ENCODE measurements at regions not wholly inside any gene's neighbourhood (a gene's known extent, or its start where the extent isn't known, plus 50 kb on each side); places are given as distances from the start of the nearest gene placed in this dataset.

GRCh38 chr20:6664574-6664973 lies 102.9 kb upstream of the BMP2 start:
- Histone ChIP-seq H3K9me2 (ENCODE audit: insufficient read depth) (no peaks in the 10 kb centered on the region), H3K4me1 (ENCODE audit: control insufficient read depth in 1 of 2, insufficient read depth in 2 of 2, low read length in 2 of 2) (no peaks in the 10 kb centered on the region), H3K79me2 (ENCODE audit: insufficient read depth, low read length) (no peaks in the 10 kb centered on the region), H3K4me3 (replicated peaks in 1 of 2; ENCODE audit: low read depth in 1 of 2, low read length in 2 of 2) (no peak overlapping the region), H2AFZ (ENCODE audit: low read depth, low read length, poor library complexity, severe bottlenecking) (no peak overlapping the region), H3K9ac (ENCODE audit: low read length) (no peak overlapping the region), H3K4me2 (ENCODE audit: low read length) (no peak overlapping the region), H3K27me3 (ENCODE audit: insufficient read depth, low read length) (no peaks in the 10 kb centered on the region), H3K9me3 (ENCODE audit: control insufficient read depth in 1 of 2, insufficient read depth in 1 of 2, low read depth in 1 of 2, low read length in 2 of 2) (peaks cover 4 to 26% of the 10 kb centered on the region in 2 experiments; a peak in 2 of 4 replicates), H3K36me3 (ENCODE audit: control insufficient read depth in 1 of 2, insufficient read depth in 2 of 2, low read length in 2 of 2) (no peaks in the 10 kb centered on the region), H3K27ac (ENCODE audit: low read depth, low read length) (no peak overlapping the region), H4K20me1 (ENCODE audit: insufficient read depth) (no peaks in the 10 kb centered on the region)
- intact Hi-C loops (cut with micrococcal nuclease) = no loop called here
- BruUV-seq (replicated peaks) = no TSS peak
- ChIA-PET POLR2A (no interaction called here), RAD21 (ENCODE audit: low non-redundant PET in 1 of 2, low total read pairs in 2 of 2, uncharacterized antibody in 2 of 2, unreplicated experiment in 2 of 2) (no interaction called here), CTCF (no interaction called here)
- no peak for DNase-seq (ENCODE audit: low read depth, low spot score)
- no peak for ATAC-seq
- TF ChIP-seq POLR2AphosphoS5 (IDR thresholded peaks at IDR 0.05; ENCODE audit: low read depth, low read length) (no peak), FOSL1 (IDR thresholded peaks at IDR 0.05; ENCODE audit: low read depth) (no peak), ATF3 (IDR thresholded peaks at IDR 0.05) (no peak), CTCF (IDR thresholded peaks at IDR 0.05 in 2 of 3, conservative IDR thresholded peaks at IDR 0.05 in 1 of 3; ENCODE audit: borderline replicate concordance in 1 of 3, insufficient read depth in 1 of 3, low read depth in 2 of 3, low read length in 2 of 3) (no peak), RAD21 (IDR thresholded peaks at IDR 0.05; ENCODE audit: low read depth) (no peak), ELF1 (IDR thresholded peaks at IDR 0.05; ENCODE audit: borderline replicate concordance, low read depth) (no peak), REST (IDR thresholded peaks at IDR 0.05; ENCODE audit: low read depth) (no peak), TCF7L2 (IDR thresholded peaks at IDR 0.05; ENCODE audit: borderline replicate concordance, extremely low read depth, insufficient read depth, insufficient read length) (no peak), SIN3A (IDR thresholded peaks at IDR 0.05; ENCODE audit: low read depth) (no peak), ZFX (IDR thresholded peaks at IDR 0.05) (no peak)

Measured in HCT116 (cell line).